ENCODE measurements at regions not wholly inside any gene's neighbourhood (a gene's known extent, or its start where the extent isn't known, plus 50 kb on each side); places are given as distances from the start of the nearest gene placed in this dataset.

DNA sequence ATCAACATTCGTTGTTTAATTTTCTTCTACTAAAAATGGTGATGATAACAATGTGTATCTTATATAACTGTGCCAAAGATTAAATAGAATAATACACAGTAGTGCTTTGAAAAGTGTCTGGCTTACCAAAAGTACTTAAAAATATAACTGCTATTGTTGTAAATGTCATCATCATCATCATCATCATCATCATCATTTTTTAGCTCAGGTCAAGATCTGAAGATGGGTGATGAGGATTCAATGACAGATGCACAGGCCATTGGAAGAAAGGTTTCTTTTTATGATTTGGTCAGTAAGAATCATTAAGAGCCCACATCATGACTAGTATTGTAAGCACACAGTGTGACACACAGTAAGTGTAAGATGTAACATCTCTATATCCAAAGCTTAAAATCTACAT, 795.2 kb downstream of the SLC4A3 start:
- FAIRE-seq: no peak
- DNase-seq (ENCODE audit: extremely low spot score, insufficient read length, low read depth): no peak

DNA sequence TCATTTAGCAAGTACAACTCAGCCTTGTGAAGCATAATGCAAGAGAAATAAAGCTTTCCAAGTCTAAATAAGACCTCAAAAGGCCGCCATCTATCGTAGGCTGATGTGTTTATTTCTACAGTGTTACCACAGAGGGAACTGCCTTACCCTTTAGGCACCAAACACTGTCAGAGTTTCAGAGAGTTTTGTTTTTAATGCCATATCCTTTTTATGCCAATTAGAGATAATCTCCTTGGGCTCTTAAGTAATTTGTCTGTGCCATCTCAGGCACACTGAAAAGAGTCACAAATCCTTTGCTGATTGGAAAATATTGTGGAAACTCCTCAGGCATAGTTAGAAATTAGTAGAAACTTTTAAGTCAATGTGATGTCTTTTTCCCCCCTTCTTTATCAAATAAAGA, 797.1 kb downstream of the SLC4A3 start:
- no peak for FAIRE-seq
- no peak for DNase-seq (ENCODE audit: extremely low spot score, insufficient read length, low read depth)

DNA sequence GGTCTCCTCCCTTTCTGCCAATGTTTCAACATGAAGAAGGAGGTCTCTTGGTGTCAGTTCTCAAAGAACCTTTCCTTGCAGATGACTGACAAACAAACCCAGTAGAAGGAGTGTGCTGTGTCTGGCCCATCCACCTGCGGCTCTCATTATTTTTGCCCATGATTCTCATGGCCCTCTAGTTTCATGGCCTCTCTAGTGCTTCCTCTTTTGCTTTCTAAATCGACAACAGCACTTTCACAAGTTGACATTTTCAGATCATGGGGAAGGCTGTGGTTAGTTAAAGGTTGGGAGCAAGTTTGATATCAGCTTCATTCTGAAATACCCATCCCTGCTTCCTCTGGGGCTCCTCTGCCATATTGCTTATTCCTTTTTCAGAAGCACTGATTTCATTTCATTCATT, 805.2 kb downstream of the SLC4A3 start:
- FAIRE-seq (no peak), DNase-seq (ENCODE audit: extremely low spot score, insufficient read length, low read depth) (no peak)

DNA sequence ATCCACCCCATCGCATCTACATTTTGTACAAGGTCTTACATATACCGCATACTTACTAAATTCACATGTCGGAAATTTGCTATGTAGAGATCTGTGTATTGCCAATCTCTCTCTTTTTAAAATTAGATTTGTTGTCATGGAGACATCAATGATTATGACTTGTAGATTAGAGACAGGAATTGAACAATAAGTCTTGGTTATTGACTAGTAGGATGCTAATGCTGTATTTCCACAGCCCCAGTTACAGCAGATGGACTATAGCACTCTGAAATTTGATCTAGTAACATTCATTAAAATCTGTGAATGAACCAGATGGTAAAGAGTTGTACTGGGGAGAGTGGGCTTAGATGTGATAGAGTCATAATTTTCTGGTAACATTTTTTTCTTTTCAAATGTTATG, 805.7 kb downstream of the SLC4A3 start:
- DNase-seq (ENCODE audit: extremely low spot score, insufficient read length, low read depth): no peak

DNA sequence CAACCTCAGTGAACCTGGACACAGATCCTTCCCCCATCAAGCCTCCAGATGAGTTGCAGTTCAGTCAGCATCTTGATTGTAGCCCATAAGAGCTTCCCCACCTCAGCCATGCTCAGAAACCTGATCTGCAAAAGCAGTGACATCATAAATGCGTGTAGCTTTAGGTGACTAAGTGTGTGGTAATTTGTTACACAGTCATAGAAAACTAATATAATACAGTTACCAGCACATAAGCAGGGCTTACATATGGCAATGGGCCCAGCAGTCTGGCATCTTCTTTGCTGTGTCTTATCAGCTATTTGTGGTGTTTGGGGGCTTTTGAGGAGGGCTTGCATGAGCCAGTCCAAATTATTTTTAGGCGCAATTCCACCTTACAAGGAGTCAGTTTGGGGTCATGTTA, 807.0 kb downstream of the SLC4A3 start:
- DNase-seq (ENCODE audit: extremely low spot score, insufficient read length, low read depth) (no peak), FAIRE-seq (no peak)

More for the DNA sequence above, 805.7 kb downstream of the SLC4A3 start:
- FAIRE-seq: no peak

DNA sequence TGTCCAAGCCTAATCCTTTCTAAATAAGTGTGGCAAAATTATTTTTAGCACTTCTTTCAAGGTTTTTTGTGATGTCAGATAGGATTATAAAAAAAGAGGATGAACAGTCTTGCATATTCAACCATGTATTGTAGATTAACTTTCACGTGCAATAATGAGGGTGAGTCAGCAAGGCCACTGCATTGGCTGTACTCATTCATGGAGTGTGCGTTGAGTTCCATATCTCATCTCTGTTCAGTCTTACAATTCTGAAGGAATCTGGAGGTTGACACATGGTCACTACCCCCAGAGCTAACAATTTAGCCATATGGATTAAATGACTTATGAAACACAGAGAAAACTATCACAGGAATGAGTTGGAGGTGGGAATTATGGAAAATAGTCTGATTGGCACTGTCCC, 810.5 kb downstream of the SLC4A3 start:
- DNase-seq (ENCODE audit: extremely low spot score, insufficient read length, low read depth): no peak
- no peak for FAIRE-seq

DNA sequence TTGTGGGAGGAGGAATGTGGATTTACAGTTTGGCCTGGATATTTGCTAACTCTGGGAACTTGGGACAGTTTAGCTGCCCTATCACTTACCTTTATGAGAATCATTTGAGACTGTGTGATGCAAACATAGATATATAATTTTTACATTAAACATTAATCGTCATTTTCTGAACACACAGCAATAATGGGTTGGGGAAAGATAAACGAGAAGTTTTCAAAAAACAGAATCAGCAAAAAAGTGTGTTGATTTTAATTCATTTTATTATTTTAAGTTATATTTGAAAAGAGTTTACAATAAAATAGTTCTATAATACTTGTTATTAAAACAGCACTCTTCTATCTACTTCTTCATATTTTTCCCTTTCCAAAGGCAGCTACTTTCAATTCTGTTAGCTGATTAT, 813.3 kb downstream of the SLC4A3 start:
- DNase-seq (ENCODE audit: extremely low spot score, insufficient read length, low read depth): no peak

DNA sequence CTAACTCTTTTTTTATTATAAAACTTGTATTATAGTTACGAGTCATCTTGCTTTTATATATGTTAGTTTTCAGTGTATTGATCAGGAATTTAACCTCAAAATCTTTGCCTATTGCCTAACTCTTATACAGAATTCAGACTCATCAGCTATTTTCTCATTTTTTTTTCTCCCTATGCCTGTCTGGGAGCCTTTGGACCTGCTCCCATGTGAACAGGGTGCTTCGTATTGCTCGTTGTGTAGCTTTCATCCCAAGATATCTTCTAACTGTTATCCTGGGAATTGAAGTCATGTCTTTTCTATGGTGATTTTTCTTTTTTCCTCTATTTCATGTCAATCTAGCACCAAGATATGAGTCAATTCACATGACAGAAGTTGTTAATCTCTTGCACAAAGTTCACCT, 814.0 kb downstream of the SLC4A3 start:
- no peak for FAIRE-seq
- no peak for DNase-seq (ENCODE audit: extremely low spot score, insufficient read length, low read depth)

More for the DNA sequence above, 813.3 kb downstream of the SLC4A3 start:
- FAIRE-seq: no peak

DNA sequence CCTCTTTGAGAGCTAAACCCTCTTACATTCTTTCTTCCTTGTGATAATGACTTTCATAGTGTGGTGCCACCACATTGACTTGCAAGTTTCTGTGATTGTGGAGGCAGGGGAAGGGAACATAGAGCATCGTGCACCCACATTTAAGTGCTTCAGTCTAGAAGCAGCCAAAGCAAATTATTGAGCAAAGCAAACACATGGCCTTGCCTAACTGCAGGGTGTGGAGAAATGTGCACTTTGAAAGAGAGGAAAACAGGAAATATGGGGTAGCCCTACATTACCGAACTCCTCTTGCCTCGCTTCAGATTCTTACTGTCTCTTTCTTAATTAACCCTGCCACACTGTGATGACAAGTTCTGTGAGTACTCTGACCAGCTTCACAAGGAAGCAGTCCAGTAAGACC, 814.6 kb downstream of the SLC4A3 start:
- DNase-seq (ENCODE audit: extremely low spot score, insufficient read length, low read depth): no peak
- no peak for FAIRE-seq

DNA sequence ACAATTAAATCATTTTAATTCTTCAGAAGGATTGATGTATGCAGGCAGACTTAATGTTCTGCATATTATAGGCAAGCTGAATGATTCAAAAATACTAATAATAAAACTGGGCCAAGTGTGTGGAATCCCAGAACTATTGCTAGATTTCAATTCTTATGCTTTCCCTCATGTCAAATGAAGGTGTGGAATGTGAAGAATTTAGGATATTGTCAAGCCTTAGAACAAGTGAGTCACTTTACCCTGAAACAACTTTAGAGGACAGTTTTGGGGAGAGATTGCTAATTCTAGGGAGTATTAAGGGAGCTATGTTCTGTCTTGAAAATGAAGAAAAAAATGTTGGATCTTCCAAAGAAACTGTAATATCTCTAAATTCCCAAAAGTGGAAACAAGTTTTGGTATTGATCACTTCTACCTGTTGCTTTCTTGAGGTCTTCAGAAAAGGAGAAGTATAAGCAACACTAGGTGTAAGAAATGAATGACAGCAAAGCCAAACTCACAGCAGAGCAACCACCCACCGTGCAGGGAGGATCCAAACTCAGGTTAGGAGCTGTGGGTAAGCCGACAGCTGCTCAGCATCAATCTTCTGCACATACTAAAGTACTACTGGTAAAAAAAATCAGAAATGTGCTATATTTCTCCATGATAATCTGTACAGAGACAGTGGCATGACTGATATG, 818.1 kb downstream of the SLC4A3 start:
- DNase-seq (ENCODE audit: extremely low spot score, insufficient read length, low read depth): no peak

DNA sequence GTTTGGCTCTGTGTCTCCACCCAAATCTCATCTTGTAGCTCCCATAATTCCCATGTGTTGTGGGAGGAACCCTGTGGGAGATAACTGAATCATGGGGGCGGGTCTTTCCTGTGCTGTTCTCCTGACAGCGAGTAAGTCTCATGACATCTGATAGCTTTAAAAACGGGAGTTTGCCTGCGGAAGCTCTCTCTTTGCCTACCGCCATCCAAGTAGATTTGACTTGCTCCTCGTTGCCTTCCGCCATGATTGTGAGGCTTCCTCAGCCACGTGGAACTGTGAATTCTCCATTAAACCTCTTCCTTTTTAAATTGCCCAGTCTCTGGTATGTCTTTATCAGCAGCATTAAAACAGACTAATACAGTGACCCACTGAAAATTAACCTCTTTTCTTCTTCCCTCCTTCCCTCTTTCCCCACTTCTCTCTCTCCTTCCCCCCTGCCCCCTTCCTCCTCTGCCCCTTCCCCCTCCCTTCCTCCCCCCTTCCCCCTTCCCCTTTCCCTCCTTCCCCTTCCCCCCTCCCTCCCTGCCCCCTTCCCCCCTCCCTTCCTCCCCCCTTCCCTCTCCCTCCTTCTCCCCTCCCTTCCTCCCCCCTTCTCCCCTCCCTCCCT, 818.8 kb downstream of the SLC4A3 start:
- FAIRE-seq (no peak), DNase-seq (ENCODE audit: extremely low spot score, insufficient read length, low read depth) (no peak)

More for the DNA sequence above, 818.1 kb downstream of the SLC4A3 start:
- FAIRE-seq: no peak

DNA sequence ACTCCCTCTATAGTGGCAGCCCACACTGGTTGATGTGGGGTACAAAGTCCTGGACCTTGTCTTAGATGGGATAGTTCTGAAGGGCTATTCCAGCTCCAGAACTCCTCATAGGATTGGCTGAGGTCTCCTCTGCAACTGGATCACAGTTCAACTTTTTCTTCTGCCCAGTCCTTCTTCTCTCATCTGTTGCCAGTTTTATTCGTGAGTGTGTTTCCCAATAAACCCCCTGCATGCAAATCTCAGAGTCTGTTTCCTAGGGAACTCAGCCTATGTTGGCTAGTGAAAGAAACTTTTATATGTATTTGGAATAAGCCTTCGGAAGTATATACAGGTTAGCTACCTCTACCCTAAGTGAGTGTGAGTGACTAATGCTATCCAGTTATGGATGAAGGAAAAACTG, 823.4 kb downstream of the SLC4A3 start:
- FAIRE-seq (no peak), DNase-seq (ENCODE audit: extremely low spot score, insufficient read length, low read depth) (no peak)

DNA sequence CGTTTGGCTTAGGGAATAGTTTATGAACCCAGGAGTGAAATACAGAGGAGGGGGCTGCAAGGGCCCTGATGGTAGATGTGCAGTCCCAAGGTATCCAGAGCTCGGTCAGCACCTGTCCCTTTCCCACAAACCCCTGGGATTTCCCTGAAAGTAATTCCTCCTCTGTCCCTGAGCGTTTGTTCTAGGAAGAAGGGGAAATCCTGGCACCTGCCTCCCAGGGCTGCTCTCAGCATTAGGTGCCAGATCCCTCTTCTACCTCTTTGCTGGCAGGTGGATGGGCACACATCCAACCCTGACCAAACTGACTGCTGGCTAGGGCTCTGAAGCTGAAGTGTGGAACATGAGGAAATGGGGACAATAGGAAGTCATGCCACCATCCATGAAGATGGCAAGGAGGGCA, 824.0 kb downstream of the SLC4A3 start:
- no peak for DNase-seq (ENCODE audit: extremely low spot score, insufficient read length, low read depth)
- FAIRE-seq: no peak

DNA sequence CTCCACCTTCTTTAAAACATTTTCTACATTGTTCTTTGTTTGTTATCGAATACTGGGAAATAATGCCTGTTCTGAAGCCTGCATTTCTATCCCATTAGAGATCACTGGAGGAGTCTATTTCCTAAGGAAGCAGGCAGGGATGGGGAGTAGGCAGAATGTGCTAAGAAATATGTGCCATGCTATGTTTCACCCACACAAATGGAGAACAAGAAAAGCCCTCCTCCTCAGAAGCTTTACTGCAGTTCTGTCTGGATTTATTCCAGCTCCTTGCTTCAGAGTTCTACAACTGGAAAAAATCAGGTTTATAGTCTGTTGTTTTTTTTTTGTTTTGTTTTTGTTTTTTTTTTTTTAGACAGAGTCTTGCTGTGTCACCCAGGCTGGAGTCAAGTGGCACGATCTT, 825.1 kb downstream of the SLC4A3 start:
- FAIRE-seq: no peak
- DNase-seq (ENCODE audit: extremely low spot score, insufficient read length, low read depth): no peak

DNA sequence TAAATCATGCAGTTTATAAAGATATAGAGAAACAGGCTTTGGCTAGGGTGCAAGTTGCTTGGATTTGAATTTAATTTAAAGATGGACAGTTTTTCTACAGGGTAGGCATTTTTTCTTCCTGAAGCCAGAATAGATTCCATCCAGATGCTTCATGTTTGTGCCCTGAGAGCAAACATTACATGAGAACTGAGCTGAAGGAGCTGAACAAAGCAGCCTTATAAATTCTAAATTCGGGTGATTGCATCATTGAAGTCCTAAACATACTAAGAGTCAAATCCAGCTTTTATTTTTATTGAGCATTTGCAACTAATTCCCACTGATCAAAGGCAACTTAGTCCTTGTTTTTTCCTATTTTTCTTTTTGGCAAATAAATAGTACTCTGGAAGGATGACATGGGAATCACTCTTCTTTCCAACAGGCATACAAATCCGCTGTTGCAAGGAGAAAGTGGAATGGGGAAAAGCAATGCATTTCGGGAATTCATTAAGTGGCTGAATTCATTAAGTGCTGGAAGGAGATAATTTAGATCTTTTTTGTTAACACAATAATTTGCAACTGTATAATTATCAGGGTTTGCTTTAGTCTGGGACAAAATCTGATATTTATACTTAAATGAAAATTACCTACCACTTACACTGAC, 828.0 kb downstream of the SLC4A3 start:
- FAIRE-seq: no peak

DNA sequence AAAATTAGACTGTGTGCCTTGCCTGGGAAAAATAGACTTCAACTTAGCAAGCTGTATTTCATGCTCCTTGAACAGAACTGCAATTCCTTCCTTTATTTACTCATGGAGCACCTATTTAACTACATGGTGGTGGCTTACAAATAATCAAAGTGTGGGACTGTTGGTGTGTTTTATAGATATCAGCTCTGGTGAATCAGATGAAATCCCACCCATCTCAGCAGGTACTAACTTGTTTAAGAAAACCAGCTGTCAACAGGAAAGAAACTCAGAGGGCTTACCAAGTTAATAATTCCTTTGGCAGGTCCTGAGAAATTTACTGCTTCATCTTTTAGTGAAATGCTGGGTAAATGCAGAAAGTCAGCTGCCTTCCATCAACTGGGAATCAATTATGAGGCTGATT, 830.6 kb downstream of the SLC4A3 start:
- FAIRE-seq: no peak
- DNase-seq (ENCODE audit: extremely low spot score, insufficient read length, low read depth): no peak

More for the DNA sequence above, 828.0 kb downstream of the SLC4A3 start:
- DNase-seq (ENCODE audit: extremely low spot score, insufficient read length, low read depth): no peak

DNA sequence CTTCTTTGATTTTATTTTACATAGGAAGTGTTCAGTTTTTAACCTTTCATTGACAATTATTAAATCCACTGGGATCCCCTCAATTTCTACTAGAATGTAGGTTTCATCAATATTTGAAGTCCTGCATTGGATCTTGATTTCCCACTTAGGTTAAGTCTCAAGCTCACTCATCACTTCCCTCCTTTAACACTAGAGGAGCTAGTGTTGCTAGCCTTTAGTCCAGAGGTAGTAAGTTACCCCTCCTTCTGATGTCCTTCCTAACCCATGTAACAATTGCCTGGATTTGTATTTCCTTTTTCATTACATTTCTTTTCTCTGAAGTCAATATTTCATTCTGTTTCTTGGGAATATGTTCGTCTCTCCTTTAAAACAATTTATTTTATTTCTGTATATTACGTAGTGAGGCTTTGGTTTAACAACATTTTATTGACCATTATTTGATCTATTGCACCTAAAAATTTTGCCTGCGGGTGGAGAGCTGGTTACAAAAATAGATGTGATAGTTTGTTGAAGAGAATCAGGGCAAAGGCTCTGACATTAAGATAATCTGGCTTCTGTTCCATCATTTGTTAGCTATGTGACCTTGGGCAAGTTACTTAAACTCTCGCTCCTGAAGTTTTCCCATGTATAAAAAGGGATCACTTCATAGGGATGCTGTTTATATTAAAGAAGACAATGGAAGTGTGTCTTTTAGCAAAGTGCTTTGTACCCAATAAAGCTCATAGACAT, 833.0 kb downstream of the SLC4A3 start:
- no peak for DNase-seq (ENCODE audit: extremely low spot score, insufficient read length, low read depth)
- no peak for FAIRE-seq

DNA sequence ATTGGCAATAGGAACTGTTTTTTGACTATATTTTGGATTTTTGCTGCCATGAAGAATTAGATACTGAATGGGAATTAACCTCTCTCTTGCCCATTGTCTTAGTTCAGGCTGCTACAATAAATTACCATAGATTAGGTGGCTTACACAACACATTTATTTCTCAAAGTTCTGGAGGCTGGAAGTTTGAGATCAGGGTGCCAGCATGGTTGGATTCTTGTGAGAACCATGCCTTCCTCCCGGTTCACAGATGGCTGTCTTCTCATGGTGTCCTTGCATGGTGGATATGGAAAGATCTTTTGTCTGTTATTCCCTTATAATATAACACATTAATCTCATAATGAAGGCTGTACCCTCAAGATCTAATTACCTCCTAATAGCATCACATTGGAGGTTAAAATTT, 836.4 kb downstream of the SLC4A3 start:
- FAIRE-seq: no peak
- DNase-seq (ENCODE audit: extremely low spot score, insufficient read length, low read depth): no peak

DNA sequence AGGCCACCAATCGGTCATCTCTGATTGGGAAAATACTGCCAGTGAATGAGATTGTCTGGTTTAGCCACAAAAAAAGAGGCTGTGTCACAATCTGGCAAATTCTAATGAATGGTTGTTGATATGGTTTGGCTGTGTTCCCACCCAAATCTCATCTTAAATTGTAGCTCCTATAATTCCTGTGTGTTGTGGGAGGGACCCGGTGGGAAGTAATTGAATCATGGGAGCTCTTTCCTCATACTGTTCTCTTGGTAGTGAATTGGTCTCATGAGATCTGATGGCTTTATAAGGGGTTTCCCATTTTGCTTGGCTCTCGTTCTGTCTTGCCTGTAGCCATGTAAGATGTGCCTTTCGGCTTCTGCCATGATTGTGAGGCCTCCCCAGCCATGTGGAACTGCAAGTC, 838.3 kb downstream of the SLC4A3 start:
- DNase-seq (ENCODE audit: extremely low spot score, insufficient read length, low read depth): no peak
- FAIRE-seq: no peak

DNA sequence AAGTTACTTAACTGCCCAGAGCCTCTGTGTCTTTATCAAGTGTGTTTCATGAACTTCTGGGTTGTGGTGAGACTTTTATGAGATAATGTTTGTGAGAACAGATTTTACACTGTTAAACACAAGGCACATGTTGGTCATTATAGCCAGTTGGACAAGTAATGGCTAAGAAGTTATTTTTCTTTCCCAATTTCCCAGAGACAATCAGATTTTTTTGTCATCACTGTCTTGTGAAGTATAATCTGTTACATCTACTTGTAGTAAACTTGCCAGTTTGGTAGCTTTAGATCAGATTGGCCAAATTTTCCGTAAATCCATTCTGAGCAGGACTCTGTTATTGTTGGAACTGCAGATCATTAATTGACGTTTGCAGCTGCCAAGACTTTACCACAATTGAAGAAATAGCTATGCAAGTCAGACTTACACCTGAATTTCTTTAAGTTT, 838.8 kb downstream of the SLC4A3 start:
- DNase-seq (ENCODE audit: extremely low spot score, insufficient read length, low read depth) (no peak), FAIRE-seq (no peak)

DNA sequence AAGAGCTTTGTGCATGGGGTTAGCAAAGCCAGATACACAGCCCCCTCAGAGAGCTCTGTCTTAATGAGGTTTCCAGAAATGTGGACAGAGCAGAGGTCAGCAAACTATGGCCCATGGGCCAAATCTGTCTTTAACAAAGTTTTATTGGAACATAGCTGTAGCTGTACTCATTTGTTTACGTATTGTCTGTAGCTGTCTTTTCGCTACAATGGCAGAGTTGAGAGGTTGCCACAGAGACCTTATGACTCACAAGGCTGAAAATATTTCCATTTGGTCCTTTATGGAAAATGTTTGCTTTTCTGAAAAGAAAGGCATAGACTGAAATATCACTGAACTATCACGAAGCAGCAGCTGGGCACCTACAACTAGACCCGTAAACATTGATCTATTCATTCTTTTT, 841.8 kb downstream of the SLC4A3 start:
- no peak for FAIRE-seq
- DNase-seq (ENCODE audit: extremely low spot score, insufficient read length, low read depth): no peak
